CD4-positive, alpha-beta T cell (primary cell): ENCODE measurements at regions not wholly inside any gene's neighbourhood (a gene's known extent, or its start where the extent isn't known, plus 50 kb on each side); places are given as distances from the start of the nearest gene placed in this dataset.

ENCODE experiments used
- ATAC-seq: fragments of 200-7000 bp; cut with Tn5 transposase; one replicate; pipeline ENCODE4 v1.10.0; 2022; ENCODE audit warnings: mild to moderate bottlenecking; ENCODE audit not compliant: poor library complexity
- CTCF ChIA-PET: fragments of 350-600 bp; sonication (Branson Sonifier 250); formaldehyde crosslinking; loops from one replicate; lab custom pipeline; 2021; ENCODE audit warnings: antibody characterized with exemption, inconsistent platforms; lab: Charles Lee
- POLR2A ChIA-PET: fragments of 350-600 bp; sonication (Branson Sonifier 250); formaldehyde crosslinking; loops from one replicate; lab custom pipeline; 2021; ENCODE audit warnings: antibody characterized with exemption, inconsistent platforms; lab: Charles Lee
- DNase-seq, 14 experiments: peaks; one replicate each; pipeline ENCODE4 v3.0.0-alpha.2; 2013 to 2020; ENCODE audit warnings: mixed read lengths in 2 of 14
- H3K27ac ChIP-seq, 2 donors: one replicate each; pipeline versions ENCODE4 v1.5.1 to v1.7.0; 2013; ENCODE audit warnings: low read length in 2 of 2, low read depth in 1 of 2, mild to moderate bottlenecking in 1 of 2
- H3K27me3 ChIP-seq, 2 experiments: 1 replicate in 1 of 2; 2 replicates in 1 of 2; pipeline versions ENCODE4 v1.6.1 to v1.7.0; 2013; ENCODE audit warnings: low read length in 2 of 2, control low read depth in 1 of 2, mild to moderate bottlenecking in 1 of 2, moderate library complexity in 1 of 2; ENCODE audit not compliant: insufficient read depth in 2 of 2, control insufficient read depth in 1 of 2
- H3K36me3 ChIP-seq: one replicate; pipeline ENCODE4 v1.6.1; 2013; ENCODE audit warnings: low read length, control low read depth; ENCODE audit not compliant: insufficient read depth
- H3K4me1 ChIP-seq: one replicate; pipeline ENCODE4 v1.6.1; 2013; ENCODE audit warnings: low read length, control low read depth; ENCODE audit not compliant: insufficient read depth
- H3K4me3 ChIP-seq: one replicate; pipeline ENCODE4 v1.5.1; 2013; ENCODE audit warnings: mild to moderate bottlenecking, low read length, moderate library complexity
- H3K9me3 ChIP-seq, 2 experiments: 1 replicate in 1 of 2; 2 replicates in 1 of 2; pipeline versions ENCODE4 v1.6.1 to v1.7.0; 2013; ENCODE audit warnings: low read length in 2 of 2, mild to moderate bottlenecking in 2 of 2, control low read depth in 1 of 2, moderate library complexity in 1 of 2; ENCODE audit not compliant: control insufficient read depth in 1 of 2, insufficient read depth in 1 of 2
- H3K27ac Mint-ChIP-seq: one replicate; pipeline ENCODE4 v1.8.0; 2020; ENCODE audit warnings: mixed read lengths
- H3K27me3 Mint-ChIP-seq: one replicate; pipeline ENCODE4 v1.8.0; 2021; ENCODE audit warnings: mixed read lengths
- H3K36me3 Mint-ChIP-seq: one replicate; pipeline ENCODE4 v1.8.0; 2021; ENCODE audit warnings: low read depth, mixed read lengths
- H3K4me1 Mint-ChIP-seq: one replicate; pipeline ENCODE4 v1.8.0; 2021; ENCODE audit warnings: low read depth, mixed read lengths
- H3K4me3 Mint-ChIP-seq: one replicate; pipeline ENCODE4 v1.8.0; 2020; ENCODE audit warnings: mild to moderate bottlenecking, mixed read lengths
- H3K9me3 Mint-ChIP-seq: one replicate; pipeline ENCODE4 v1.8.0; 2020; ENCODE audit warnings: mixed read lengths
- intact Hi-C, 2 experiments: fragments of 100-400 bp; cut with DNase I in 1 of 2; cut with micrococcal nuclease in 1 of 2; formaldehyde crosslinking; loops; one replicate each; pipeline versions ENCODE4 v1.15.1 to v1.9.0; 2023 to 2025; cut with DNase I, micrococcal nuclease
- TF ChIP-seq, protein P1 (sequence below): fragments of 200-600 bp; IDR thresholded peaks from one replicate; pipeline ENCODE4 v1.8.0; 2022; ENCODE audit warnings: antibody characterized with exemption, mild to moderate bottlenecking

DNA sequence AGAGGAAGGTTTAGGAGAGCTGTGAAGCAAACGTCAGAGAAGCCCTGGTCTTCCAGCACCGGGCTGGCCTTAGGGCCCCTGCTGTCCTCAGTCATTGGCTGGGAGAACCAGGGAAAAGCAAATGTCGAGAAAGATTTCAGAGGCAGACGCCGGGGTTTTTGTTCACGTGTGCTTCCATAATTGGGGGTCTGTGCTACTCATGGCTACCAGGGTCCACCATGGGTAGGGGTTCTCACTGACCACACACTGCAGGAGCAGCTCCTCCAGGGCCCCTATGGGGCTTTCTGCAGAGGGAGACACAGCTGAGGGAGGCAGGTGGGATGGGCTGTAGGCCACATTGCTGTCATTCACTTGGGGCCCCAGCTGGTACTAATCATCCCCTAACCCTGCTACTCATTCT, 291.8 kb upstream of the FOXQ1 start:
- ChIA-PET POLR2A (no interaction called here), CTCF (no interaction called here)
- Mint-ChIP-seq H3K4me3 (no peak overlapping the region), H3K36me3 (no peaks in the 10 kb centered on the region), H3K4me1 (no peaks in the 10 kb centered on the region), H3K27me3 (peaks cover 38% of the 10 kb centered on the region), H3K9me3 (no peaks in the 10 kb centered on the region), H3K27ac (no peak overlapping the region)
- TF ChIP-seq, protein P1, sequence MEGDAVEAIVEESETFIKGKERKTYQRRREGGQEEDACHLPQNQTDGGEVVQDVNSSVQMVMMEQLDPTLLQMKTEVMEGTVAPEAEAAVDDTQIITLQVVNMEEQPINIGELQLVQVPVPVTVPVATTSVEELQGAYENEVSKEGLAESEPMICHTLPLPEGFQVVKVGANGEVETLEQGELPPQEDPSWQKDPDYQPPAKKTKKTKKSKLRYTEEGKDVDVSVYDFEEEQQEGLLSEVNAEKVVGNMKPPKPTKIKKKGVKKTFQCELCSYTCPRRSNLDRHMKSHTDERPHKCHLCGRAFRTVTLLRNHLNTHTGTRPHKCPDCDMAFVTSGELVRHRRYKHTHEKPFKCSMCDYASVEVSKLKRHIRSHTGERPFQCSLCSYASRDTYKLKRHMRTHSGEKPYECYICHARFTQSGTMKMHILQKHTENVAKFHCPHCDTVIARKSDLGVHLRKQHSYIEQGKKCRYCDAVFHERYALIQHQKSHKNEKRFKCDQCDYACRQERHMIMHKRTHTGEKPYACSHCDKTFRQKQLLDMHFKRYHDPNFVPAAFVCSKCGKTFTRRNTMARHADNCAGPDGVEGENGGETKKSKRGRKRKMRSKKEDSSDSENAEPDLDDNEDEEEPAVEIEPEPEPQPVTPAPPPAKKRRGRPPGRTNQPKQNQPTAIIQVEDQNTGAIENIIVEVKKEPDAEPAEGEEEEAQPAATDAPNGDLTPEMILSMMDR, result no peak
- Histone ChIP-seq H3K27ac (no peak overlapping the region), H3K4me1 (no peaks in the 10 kb centered on the region), H3K36me3 (no peaks in the 10 kb centered on the region), H3K27me3 (no peaks in the 10 kb centered on the region), H3K9me3 (no peaks in the 10 kb centered on the region), H3K4me3 (no peak overlapping the region)
- ATAC-seq (no peak), DNase-seq (no peak)
- intact Hi-C loops, result no loop called here

DNA sequence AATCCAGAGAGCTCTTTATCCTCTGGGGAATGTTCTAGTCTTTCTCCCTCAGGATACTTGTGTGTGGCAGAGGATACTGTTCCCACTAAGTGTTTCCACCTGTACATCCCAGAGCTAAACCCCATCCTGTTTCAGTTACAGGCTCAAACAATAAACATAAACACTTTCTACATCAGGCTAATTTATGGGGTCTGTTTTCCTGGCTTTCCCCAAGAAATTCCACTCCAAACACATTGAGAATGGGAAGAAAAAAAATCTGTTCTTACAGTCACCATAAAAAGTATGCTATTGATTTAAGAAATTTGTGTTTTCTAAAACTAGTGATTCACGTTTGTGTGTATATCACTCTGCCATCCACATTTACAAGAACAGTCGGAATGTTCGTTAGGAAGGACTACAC, 293.9 kb upstream of the FOXQ1 start:
- Histone ChIP-seq H3K9me3 (no peaks in the 10 kb centered on the region), H3K27me3 (no peaks in the 10 kb centered on the region), H3K27ac (no peak overlapping the region), H3K36me3 (no peaks in the 10 kb centered on the region), H3K4me3 (no peak overlapping the region), H3K4me1 (no peaks in the 10 kb centered on the region)
- POLR2A ChIA-PET, result no interaction called here
- intact Hi-C loops, result no loop called here
- TF ChIP-seq, protein P1, result no peak
- DNase-seq (no peak), ATAC-seq (no peak)
- Mint-ChIP-seq H3K9me3 (peaks cover 2% of the 10 kb centered on the region), H3K27ac (no peak overlapping the region), H3K36me3 (no peaks in the 10 kb centered on the region), H3K27me3 (peaks cover 37% of the 10 kb centered on the region), H3K4me1 (no peaks in the 10 kb centered on the region), H3K4me3 (no peak overlapping the region)
- CTCF ChIA-PET, result no interaction called here

DNA sequence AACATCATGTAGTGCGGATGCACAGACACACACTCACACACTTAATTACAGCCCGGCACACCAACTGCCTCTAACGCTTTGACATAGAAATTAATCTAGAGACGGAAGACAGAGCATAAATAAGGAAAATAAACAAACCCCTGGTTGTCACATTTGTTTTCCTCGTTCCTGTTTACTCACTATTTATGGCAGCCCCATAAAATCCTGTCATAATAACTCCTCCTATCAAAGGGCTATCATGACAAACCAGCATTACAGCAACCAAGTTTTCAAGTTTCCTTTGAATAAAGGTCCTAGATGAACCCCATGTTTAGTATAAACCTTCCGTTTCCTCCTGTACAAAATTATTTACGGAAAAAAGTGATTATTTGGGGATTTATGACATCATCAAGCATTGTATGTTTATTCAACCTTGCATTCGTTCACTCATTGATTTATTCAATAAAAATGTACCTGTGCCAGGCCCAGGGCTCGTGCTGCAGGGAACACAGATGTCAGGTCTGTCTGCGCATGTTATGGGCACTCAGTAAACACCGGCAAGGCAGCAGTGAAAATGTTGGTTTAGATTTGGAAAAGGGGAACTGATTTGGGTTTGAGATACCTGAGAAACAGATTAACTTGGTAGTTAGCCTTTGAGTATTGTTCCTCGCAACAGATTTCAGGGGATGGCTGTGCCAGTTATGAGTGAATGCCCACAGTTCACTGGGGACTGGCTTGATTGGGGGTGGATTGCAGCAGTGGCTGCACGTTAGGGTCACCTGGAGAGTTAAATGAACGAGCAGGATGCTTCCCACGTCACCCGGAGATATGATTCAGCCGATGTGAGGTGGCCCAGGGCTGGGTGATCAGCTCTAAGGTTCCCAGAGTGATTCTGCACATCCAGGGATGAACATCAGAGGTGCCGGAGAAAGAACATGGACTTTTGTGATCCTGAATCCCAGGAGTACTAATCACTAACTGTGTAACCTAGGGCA, 295.3 kb upstream of the FOXQ1 start:
- no peaks in the 10 kb centered on the region for H3K36me3 ChIP-seq
- no peak overlapping the region for H3K27ac Mint-ChIP-seq
- H3K9me3 ChIP-seq, result no peaks in the 10 kb centered on the region
- DNase-seq (no peak), ATAC-seq (no peak)
- ChIA-PET CTCF (no interaction called here), POLR2A (no interaction called here)
- peaks cover 2% of the 10 kb centered on the region for H3K9me3 Mint-ChIP-seq
- TF ChIP-seq, protein P1, result no peak
- no peak overlapping the region for H3K4me3 Mint-ChIP-seq
- no peak overlapping the region for H3K27ac ChIP-seq
- H3K27me3 ChIP-seq, result peaks cover under 1 to 4% of the 10 kb centered on the region in 2 experiments
- peaks cover 25% of the 10 kb centered on the region for H3K27me3 Mint-ChIP-seq
- H3K4me1 ChIP-seq, result no peaks in the 10 kb centered on the region
- H3K4me1 Mint-ChIP-seq, result no peaks in the 10 kb centered on the region
- H3K4me3 ChIP-seq, result no peak overlapping the region
- intact Hi-C loops, result no loop called here
- H3K36me3 Mint-ChIP-seq, result no peaks in the 10 kb centered on the region
